ENCODE measurements at regions not wholly inside any gene's neighbourhood (a gene's known extent, or its start where the extent isn't known, plus 50 kb on each side); places are given as distances from the start of the nearest gene placed in this dataset.

GRCh38 chr5:92518318-92518904 lies 1062.6 kb downstream of the NR2F1-AS1 start:
- WGBS (ENCODE audit: insufficient coverage, insufficient replicate concordance, low lambda C conversion rate, missing lambda C conversion rate): 10% methylated on average over 4 of the region's 4 CpGs
- H3K27ac ChIP-seq (ENCODE audit: control insufficient read depth, insufficient read depth): no peak overlapping the region
- no peak for FAIRE-seq
- H3K79me2 ChIP-seq (ENCODE audit: control insufficient read depth, insufficient read depth, low read length): no peaks in the 10 kb centered on the region
- POLR2A ChIA-PET: no interaction called here
- SMC1A ChIA-PET (ENCODE audit: uncharacterized antibody, unreplicated experiment): interaction anchor here (0.7 to 1.2 kb wide), 8 partner anchors 12 to 262 kb away, joined by 3 to 4 read pairs (median 3); no protein-coding TSS in a partner anchor
- H2AFZ ChIP-seq (ENCODE audit: control insufficient read depth, low read depth, low read length): no peak overlapping the region
- in situ Hi-C loops (cut with MboI) (no loop called here), intact Hi-C loops (cut with micrococcal nuclease; ENCODE audit: unreplicated experiment) (no loop called here)
- no peak overlapping the region for H3K4me2 ChIP-seq (ENCODE audit: control insufficient read depth, insufficient read depth)
- H3K9me3 ChIP-seq (replicated peaks; ENCODE audit: control insufficient read depth, insufficient read depth, low read length): no peaks in the 10 kb centered on the region; the same call in 2 of the 3 replicates
- no peak overlapping the region for H3K9ac ChIP-seq (ENCODE audit: control insufficient read depth, insufficient read depth, low read length)
- H3K36me3 ChIP-seq (ENCODE audit: control insufficient read depth in 2 of 2, insufficient read depth in 2 of 2, low read length in 1 of 2): no peaks in the 10 kb centered on the region
- no peaks in the 10 kb centered on the region for H4K20me1 ChIP-seq (ENCODE audit: control insufficient read depth, insufficient read depth)
- H3K4me1 ChIP-seq (ENCODE audit: control insufficient read depth, insufficient read depth, low read length): no peaks in the 10 kb centered on the region
- ATAC-seq: peak; percentile 100
- no peak overlapping the region for H3K4me3 ChIP-seq
- H3K27me3 ChIP-seq (replicated peaks in 1 of 2; ENCODE audit: control insufficient read depth in 2 of 2, insufficient read depth in 2 of 2, low read length in 1 of 2): no peaks in the 10 kb centered on the region
- DNase-seq (ENCODE audit: low read depth, low spot score): peak; percentile 26
- no TSS peak for BruUV-seq (replicated peaks)
- RAD21 ChIA-PET (ENCODE audit: unreplicated experiment): interaction anchor here (0.7 to 1.7 kb wide), 5 partner anchors 12 to 394 kb away, joined by 3 to 5 read pairs (median 4); no protein-coding TSS in a partner anchor
- CTCF ChIA-PET: interaction anchor here (1.0 to 1.3 kb wide), 16 partner anchors 11 to 210 kb away, joined by 3 to 7 read pairs (median 4); no protein-coding TSS in a partner anchor
- TF ChIP-seq E4F1 (IDR thresholded peaks at IDR 0.05; ENCODE audit: borderline replicate concordance, partially characterized antibody) (no peak), ZNF384 (IDR thresholded peaks at IDR 0.05; ENCODE audit: borderline replicate concordance, low read depth, low read length) (no peak), USF2 (IDR thresholded peaks at IDR 0.05; ENCODE audit: borderline replicate concordance, low read depth, low read length) (no peak), NR2F1 (conservative IDR thresholded peaks at IDR 0.05) (no peak), ASH2L (IDR thresholded peaks at IDR 0.05; ENCODE audit: borderline replicate concordance, low read depth) (no peak), NR2C1 (IDR thresholded peaks at IDR 0.05) (no peak), HDGF (IDR thresholded peaks at IDR 0.05) (no peak), BHLHE40 (IDR thresholded peaks at IDR 0.05; ENCODE audit: borderline replicate concordance in 1 of 2, low read depth in 2 of 2, low read length in 1 of 2) (peak in 1 of 2 experiments; percentile 44; a peak in 1 of 4 replicates), MTA2 (IDR thresholded peaks at IDR 0.05; ENCODE audit: low read depth) (no peak), IRF3 (IDR thresholded peaks at IDR 0.05) (no peak), TBL1XR1 (IDR thresholded peaks at IDR 0.05; ENCODE audit: low read depth, low read length) (no peak), HDAC2 (IDR thresholded peaks at IDR 0.05) (no peak), CTCF (IDR thresholded peaks at IDR 0.05 in 2 of 3, conservative IDR thresholded peaks at IDR 0.05 in 1 of 3; ENCODE audit: control insufficient read depth in 2 of 3, extremely low read depth in 1 of 3, insufficient read depth in 1 of 3, low read depth in 3 of 3, low read length in 3 of 3) (peak; percentile 48 to 65 (median 62)), SREBF1 (IDR thresholded peaks at IDR 0.05; ENCODE audit: low read length) (no peak), RAD21 (IDR thresholded peaks at IDR 0.05; ENCODE audit: insufficient read depth, low read depth, low read length) (peak; percentile 67), CREM (IDR thresholded peaks at IDR 0.05; ENCODE audit: low read depth) (0 out of 2 replicates have a peak, but pooled peaks have one; percentile 34), EZH2 (IDR thresholded peaks at IDR 0.05; ENCODE audit: borderline replicate concordance, control insufficient read depth, low read depth, low read length) (no peak)

Measured in GM12878 (cell line).